ENCODE measurements at regions not wholly inside any gene's neighbourhood (a gene's known extent, or its start where the extent isn't known, plus 50 kb on each side); places are given as distances from the start of the nearest gene placed in this dataset.

DNA sequence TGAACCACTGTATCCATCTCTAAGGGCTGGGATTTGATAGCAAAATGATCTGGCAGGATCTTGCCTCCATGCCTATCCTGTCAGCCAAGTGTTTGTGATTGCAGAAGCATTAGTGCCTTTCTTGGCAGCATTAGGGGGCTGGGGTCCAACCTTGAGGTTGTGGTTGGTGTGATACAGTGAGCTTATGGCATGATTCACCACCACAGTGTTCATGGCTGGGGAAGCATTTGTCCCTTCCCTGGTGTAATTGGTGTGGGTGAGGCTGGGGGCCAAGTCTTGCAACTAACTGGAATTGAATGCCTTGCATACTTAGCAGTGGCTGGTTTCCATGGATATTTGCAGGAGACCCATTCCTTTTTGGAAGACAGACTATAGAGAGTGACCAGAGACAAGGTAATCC, 271.0 kb upstream of the TBL1XR1 start:
- CTCF ChIA-PET = no interaction called here
- no TSS peak for BruUV-seq (replicated peaks)
- H4K20me1 ChIP-seq (replicated peaks; ENCODE audit: control insufficient read depth, extremely low read depth, insufficient read depth, low read length) = no peaks in the 10 kb centered on the region
- H3K4me2 ChIP-seq (ENCODE audit: insufficient read depth, low read length) = no peak overlapping the region
- no peaks in the 10 kb centered on the region for H3K36me3 ChIP-seq (ENCODE audit: control insufficient read depth in 2 of 2, extremely low read depth in 1 of 2, insufficient read depth in 2 of 2, low read length in 2 of 2)
- POLR2A ChIA-PET = no interaction called here
- H2AFZ ChIP-seq (ENCODE audit: low read depth, low read length) = no peak overlapping the region
- no peaks in the 10 kb centered on the region for H3K27me3 ChIP-seq (ENCODE audit: control insufficient read depth in 2 of 2, insufficient read depth in 2 of 2, low read length in 2 of 2)
- H3K9me3 ChIP-seq (replicated peaks; ENCODE audit: control insufficient read depth, insufficient read depth, low read length) = no peaks in the 10 kb centered on the region
- TF ChIP-seq POLR2A (IDR thresholded peaks at IDR 0.05; ENCODE audit: low read depth, low read length) (no peak), EZH2 (IDR thresholded peaks at IDR 0.05; ENCODE audit: borderline replicate concordance, low read depth, low read length, severe bottlenecking) (no peak), CTCF (IDR thresholded peaks at IDR 0.05; ENCODE audit: extremely low read depth in 1 of 2, insufficient read depth in 1 of 2, low read depth in 1 of 2, low read length in 2 of 2) (no peak), POLR2AphosphoS5 (IDR thresholded peaks at IDR 0.05; ENCODE audit: insufficient read depth, low read depth, low read length) (no peak), MYC (IDR thresholded peaks at IDR 0.05; ENCODE audit: low read depth, low read length) (no peak), GATA2 (IDR thresholded peaks at IDR 0.05; ENCODE audit: insufficient read depth, insufficient read length, low read depth, low read length) (no peak), FOS (IDR thresholded peaks at IDR 0.05; ENCODE audit: borderline replicate concordance, insufficient read depth, low read length) (no peak), JUN (IDR thresholded peaks at IDR 0.05; ENCODE audit: borderline replicate concordance, insufficient read depth, insufficient read length, low read depth) (no peak)
- TF ChIP-seq, protein P1, sequence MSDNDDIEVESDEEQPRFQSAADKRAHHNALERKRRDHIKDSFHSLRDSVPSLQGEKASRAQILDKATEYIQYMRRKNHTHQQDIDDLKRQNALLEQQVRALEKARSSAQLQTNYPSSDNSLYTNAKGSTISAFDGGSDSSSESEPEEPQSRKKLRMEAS (IDR thresholded peaks at IDR 0.05; ENCODE audit: insufficient read depth, insufficient read length) = no peak
- FAIRE-seq (no peak), DNase-seq (ENCODE audit: low read depth, low spot score) (no peak)
- H3K79me2 ChIP-seq (ENCODE audit: control insufficient read depth, insufficient read depth, low read length) = no peaks in the 10 kb centered on the region
- H3K27ac ChIP-seq (ENCODE audit: insufficient read depth, low read depth, low read length) = no peak overlapping the region
- intact Hi-C loops (cut with micrococcal nuclease) = no loop called here
- dilution Hi-C loops (cut with MboI; ENCODE audit: extremely low pct_ligation_motif_present, low sequenced_read_pairs) = no loop called here
- H3K9me1 ChIP-seq (replicated peaks; ENCODE audit: control insufficient read depth, extremely low read depth, insufficient read depth, low read length) = no peaks in the 10 kb centered on the region
- H3K4me3 ChIP-seq (replicated peaks in 1 of 3; ENCODE audit: insufficient read depth in 1 of 3, low read depth in 1 of 3, low read length in 3 of 3) = no peak overlapping the region
- H3K9ac ChIP-seq (replicated peaks; ENCODE audit: extremely low read depth, insufficient read depth, low read length) = no peak overlapping the region
- no peaks in the 10 kb centered on the region for H3K4me1 ChIP-seq (ENCODE audit: control insufficient read depth, extremely low read depth, insufficient read depth, low read length)
